GM21390 (cell line): ENCODE measurements at regions not wholly inside any gene's neighbourhood (a gene's known extent, or its start where the extent isn't known, plus 50 kb on each side); places are given as distances from the start of the nearest gene placed in this dataset.

Experiments
- ATAC-seq: cut with Tn5 transposase; IDR thresholded peaks from one replicate; pipeline ENCODE4 v1.9.1; 2021; ENCODE audit not compliant: unreplicated experiment

- ATAC-seq, result no peak
Observed at GRCh38 chr17:79374807-79375206, 236.0 kb downstream of the RBFOX3 start.

- no peak for ATAC-seq
Observed at GRCh38 chr17:79374087-79374689, 236.7 kb downstream of the RBFOX3 start.

GRCh38 chr17:79372470-79373238 lies 238.2 kb downstream of the RBFOX3 start:
- ATAC-seq, result no peak

- ATAC-seq, result no peak
Observed at GRCh38 chr17:79371984-79372383, 238.9 kb downstream of the RBFOX3 start.

GRCh38 chr17:79370594-79370993 lies 240.3 kb downstream of the RBFOX3 start:
- no peak for ATAC-seq

- ATAC-seq, result no peak
Observed at GRCh38 chr17:79370126-79370525, 240.7 kb downstream of the RBFOX3 start.

- no peak for ATAC-seq
Observed at GRCh38 chr17:79369532-79369931, 241.3 kb downstream of the RBFOX3 start.

- ATAC-seq, result no peak
Observed at GRCh38 chr17:79369001-79369400, 241.8 kb downstream of the RBFOX3 start.

GRCh38 chr17:79368521-79368920 lies 242.3 kb downstream of the RBFOX3 start:
- no peak for ATAC-seq

GRCh38 chr17:79366988-79367571 lies 243.8 kb downstream of the RBFOX3 start:
- ATAC-seq, result no peak

- no peak for ATAC-seq
Observed at GRCh38 chr17:79365836-79366770, 244.7 kb downstream of the RBFOX3 start.

- no peak for ATAC-seq
Observed at GRCh38 chr17:79365351-79365750, 245.5 kb downstream of the RBFOX3 start.

- ATAC-seq, result no peak
Observed at GRCh38 chr17:79364315-79365094, 246.3 kb downstream of the RBFOX3 start.

GRCh38 chr17:79363552-79364275 lies 247.1 kb downstream of the RBFOX3 start:
- ATAC-seq, result no peak

- no peak for ATAC-seq
Observed at GRCh38 chr17:79362772-79363305, 248.0 kb downstream of the RBFOX3 start.

- ATAC-seq, result no peak
Observed at GRCh38 chr17:79361873-79362771, 248.7 kb downstream of the RBFOX3 start.

- ATAC-seq, result no peak
Observed at GRCh38 chr17:79361221-79361734, 249.6 kb downstream of the RBFOX3 start.

GRCh38 chr17:79360196-79360595 lies 250.7 kb downstream of the RBFOX3 start:
- no peak for ATAC-seq
